ENCODE measurements at regions not wholly inside any gene's neighbourhood (a gene's known extent, or its start where the extent isn't known, plus 50 kb on each side); places are given as distances from the start of the nearest gene placed in this dataset.

GRCh38 chr13:22091222-22091970, 420.5 kb downstream of the FGF9 start:
- no peak overlapping the region for H3K27ac ChIP-seq
- no peak for TF ChIP-seq ZFX (IDR thresholded peaks at IDR 0.05; ENCODE audit: borderline replicate concordance)
- TF ChIP-seq CTCF (IDR thresholded peaks at IDR 0.05), result no peak

GRCh38 chr13:22091971-22092300, 421.1 kb downstream of the FGF9 start:
- H3K27ac ChIP-seq, result no peak overlapping the region
- TF ChIP-seq CTCF (IDR thresholded peaks at IDR 0.05) (no peak), ZFX (IDR thresholded peaks at IDR 0.05; ENCODE audit: borderline replicate concordance) (no peak)

- no peak overlapping the region for H3K27ac ChIP-seq
- TF ChIP-seq CTCF (IDR thresholded peaks at IDR 0.05) (no peak), ZFX (IDR thresholded peaks at IDR 0.05; ENCODE audit: borderline replicate concordance) (no peak)
Observed at GRCh38 chr13:22092791-22093560, 422.1 kb downstream of the FGF9 start.

GRCh38 chr13:22095794-22096193, 424.9 kb downstream of the FGF9 start:
- TF ChIP-seq CTCF (IDR thresholded peaks at IDR 0.05) (no peak), ZFX (IDR thresholded peaks at IDR 0.05; ENCODE audit: borderline replicate concordance) (no peak)
- no peak overlapping the region for H3K27ac ChIP-seq

- TF ChIP-seq CTCF (IDR thresholded peaks at IDR 0.05) (no peak), ZFX (IDR thresholded peaks at IDR 0.05; ENCODE audit: borderline replicate concordance) (no peak)
- H3K27ac ChIP-seq, result no peak overlapping the region
Observed at GRCh38 chr13:22099585-22099984, 428.7 kb downstream of the FGF9 start.

GRCh38 chr13:22102271-22102670, 431.4 kb downstream of the FGF9 start:
- no peak overlapping the region for H3K27ac ChIP-seq
- no peak for TF ChIP-seq CTCF (IDR thresholded peaks at IDR 0.05)

Measured in 22Rv1 (cell line).